ENCODE measurements at regions not wholly inside any gene's neighbourhood (a gene's known extent, or its start where the extent isn't known, plus 50 kb on each side); places are given as distances from the start of the nearest gene placed in this dataset.

DNA sequence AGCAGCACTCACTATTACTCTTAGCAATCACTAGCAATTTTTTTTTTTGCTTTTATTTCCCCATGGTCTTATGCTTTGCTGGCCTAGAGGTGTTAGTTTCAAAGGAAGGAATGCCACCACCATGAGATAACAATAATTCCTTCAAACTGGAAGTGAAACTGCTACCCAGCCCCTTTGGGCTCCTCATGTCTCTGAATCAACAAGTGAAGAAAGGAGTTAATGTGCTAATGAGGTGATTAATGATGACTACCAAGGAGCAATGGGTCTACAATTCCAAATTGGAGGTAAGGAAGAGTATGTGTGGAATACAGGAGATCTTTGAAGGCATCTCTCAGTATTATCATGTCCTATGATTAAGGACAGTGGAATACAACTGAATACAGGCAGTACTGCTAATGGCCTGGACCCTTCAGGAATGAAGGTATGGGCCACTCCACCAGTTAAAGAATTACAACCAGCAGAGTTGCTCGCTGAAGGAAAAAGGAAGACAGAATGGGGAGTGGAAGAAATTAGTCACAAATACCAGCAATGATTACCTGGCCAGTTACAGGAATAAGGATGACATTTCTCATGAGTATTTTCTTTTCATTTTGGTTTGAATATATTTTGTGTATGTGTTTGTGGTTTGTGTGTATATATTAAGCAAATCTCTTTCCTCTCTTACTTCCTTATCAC, 652.9 kb downstream of the ADGRL2 start:
- DNase-seq, result no peak

DNA sequence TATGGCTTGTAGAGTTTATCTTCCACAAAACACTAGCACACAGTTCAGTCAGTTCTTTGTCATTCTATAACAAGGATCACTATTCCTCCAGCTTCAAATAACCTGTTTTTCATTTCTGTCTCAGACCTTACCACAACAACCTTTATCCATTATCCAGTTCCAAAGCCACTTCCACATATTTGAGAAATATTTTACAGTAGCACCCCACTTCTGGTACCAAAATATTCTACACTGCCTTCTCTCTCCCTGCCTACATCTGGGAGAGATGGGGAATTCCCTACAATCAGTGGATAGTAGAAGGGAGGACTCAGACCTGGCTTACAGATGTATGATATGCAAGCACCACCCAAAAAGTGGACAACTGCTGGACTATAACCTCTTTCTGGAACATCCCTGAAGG, 651.4 kb downstream of the ADGRL2 start:
- no peak for DNase-seq

DNA sequence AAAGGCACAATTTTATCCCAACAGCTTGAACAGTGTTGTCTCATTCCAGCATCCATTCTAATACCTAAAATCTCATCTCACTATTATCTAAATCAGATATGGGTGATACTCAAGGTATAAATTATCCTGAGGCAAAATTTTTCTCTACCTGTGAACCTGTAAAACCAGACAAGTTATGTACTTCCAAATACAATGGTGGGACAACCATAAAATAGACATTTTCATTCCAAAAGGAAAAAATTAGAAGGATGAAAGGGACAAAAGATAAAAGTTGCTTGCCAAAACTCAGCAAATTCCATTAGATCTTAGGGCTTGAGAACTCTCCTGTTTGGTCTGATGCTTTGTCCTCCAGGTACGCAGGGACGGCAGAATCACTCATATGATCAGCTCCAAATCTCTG, 650.5 kb downstream of the ADGRL2 start:
- DNase-seq, result no peak

DNA sequence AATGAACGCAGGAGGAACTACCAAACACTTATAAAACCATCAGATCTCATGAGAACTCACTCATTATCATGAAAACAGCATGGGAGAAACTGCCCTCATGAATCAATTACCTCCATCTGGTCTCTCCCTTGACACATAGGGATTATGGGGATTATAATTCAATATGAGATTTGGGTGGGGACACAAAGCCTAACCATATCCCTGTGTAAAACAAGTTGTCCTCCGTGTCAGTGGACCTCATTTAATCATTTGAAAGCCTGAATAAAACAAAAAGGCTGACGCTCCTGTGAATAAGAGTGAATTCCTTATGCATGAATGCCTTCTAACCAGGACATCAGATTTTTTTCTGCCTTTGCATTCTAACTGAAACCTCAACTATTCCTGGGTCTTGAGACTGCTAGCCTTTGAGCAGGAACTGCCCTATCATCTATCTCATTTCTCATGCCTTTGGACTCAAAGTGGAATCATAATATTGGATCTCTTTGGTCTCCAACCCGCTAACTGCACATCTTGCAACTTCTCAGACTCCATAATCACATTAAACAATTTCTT, 648.8 kb downstream of the ADGRL2 start:
- no peak for DNase-seq

DNA sequence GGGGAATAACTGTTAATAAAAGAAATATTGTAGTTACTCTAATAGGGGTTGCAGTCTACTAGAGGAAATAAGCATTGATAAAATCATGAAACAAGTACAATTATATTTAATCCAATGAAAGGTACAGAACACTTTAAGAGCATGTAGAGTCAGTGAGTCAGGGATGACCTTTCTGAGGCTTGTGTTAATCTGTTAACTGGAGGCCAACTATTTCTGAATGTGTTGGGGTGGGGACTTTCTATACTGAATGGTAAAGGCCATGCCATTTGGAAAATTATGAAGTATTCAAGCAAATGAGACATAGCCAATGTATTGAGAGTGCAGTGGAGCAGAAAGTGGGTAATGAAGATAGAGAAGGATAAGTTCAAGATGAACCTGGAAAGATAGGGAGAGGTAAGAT, 646.2 kb downstream of the ADGRL2 start:
- no peak for DNase-seq

DNA sequence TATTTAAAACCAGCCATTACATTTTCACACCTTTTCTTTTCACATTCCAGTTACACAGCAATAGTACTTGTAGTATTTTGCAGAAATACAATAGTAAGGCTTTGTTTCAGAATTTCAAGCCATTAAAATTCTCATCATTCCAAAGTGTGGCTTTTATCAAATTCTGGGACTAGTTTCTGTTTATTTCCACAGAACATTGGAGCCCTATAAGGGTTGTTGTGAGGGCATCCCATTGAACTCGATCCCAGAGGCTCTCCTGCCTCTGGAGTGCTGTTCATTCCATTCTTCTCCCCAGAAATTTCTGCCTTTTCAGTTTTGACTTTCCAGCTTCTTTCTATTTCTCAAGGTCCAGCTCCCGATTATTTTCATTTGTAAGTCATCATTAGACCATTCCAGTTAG, 645.5 kb downstream of the ADGRL2 start:
- no peak for DNase-seq

DNA sequence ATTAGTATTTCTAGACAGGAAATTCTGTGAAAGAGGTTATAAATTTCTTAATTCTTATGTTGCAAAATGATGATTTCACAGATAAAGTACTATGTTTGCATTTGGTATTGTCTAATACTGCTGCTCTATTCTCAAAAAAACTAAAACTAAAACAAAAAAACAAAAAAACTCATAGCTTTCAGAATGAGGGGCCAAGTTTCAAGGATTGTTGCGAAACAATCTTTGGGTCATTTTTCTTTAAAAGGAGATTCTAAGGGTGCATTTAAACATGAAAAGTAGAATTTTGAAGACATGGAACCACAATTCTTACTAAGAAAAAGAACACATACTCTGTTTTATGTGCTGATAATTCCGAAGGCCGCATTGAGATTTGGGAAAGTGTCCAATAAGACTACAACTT, 645.1 kb downstream of the ADGRL2 start:
- DNase-seq, result no peak

DNA sequence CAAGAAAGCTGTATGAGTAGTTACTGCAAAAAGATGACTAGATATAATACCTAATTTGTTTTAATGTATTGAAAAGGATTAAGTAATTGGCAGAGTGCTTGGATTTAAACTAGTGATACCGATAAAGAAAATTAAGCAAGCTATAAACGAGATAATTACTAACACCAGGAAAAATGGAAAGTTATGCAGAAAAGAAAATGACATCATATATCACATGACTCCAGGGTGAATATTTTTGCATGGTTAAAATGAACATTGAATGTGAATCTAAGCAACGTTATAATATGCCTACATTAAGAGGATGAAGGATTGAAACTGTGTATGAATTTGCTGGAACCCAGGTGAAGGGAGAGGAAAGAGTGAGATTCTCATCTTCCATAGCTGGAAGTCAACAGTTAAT, 644.4 kb downstream of the ADGRL2 start:
- DNase-seq, result no peak

DNA sequence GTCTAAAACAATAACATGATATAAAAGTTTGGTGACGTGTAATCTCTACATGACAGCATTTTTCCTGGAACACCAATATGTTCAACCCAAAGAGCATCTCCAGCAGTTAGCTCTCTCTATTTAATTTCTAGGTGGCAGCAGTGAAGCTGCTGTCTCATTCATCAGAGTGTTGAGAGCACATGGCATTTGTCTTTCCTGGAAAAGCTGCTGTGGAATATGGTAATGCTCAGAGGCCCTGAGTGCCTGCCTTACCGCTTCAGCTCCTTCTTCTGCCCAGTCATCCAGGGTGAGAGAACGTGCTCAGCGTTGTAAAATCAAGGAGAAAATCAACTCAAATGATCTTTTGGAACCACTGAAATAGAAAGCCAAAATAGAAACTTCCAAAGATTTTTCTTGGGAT, 640.7 kb downstream of the ADGRL2 start:
- DNase-seq, result no peak

DNA sequence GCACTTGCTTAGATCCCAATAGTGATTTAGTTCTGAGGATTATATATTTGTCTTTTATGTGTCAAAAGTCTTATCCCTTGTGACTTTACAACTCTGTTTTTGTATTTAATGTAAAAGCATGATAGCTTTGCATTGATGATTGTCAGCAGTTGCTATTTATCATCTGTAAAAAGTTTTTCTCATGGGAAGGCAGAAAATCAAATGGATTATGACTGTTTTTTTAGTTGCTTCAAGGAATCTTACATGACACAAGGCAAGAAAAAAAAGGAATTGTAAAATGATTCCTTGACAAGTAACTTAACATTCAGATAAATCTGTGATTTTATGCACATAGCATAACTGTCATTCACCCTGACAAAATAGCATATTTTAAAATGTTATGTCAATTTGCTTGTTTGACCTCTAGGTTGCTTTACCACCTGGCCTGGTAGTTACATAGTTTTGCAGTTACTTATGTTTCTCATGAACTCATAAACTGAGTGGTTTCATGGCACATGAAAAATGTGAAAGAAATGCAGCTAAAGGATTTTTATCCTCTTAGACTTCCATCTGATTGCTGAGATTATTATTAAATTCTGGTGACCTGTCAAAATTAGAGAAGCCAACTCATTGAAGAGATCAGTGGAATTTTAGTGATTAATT, 622.6 kb downstream of the ADGRL2 start:
- DNase-seq, result no peak

DNA sequence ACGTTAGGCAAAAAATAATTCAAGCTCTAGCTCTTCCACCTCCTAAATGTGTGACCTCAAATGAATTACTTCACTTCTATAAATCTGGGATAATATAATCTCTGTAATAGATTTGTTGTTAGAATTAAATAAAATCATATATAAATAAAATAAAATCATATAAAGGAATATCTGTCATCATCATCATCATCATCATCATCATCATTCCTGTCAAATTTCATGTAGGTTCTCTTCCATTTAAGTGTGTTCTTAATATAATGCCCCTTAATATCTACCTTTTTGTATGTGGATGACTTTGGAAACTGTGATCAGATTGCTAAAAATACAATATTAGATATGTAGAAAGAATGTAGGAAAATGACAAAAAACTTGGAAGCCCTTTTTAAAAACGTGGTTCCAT, 621.0 kb downstream of the ADGRL2 start:
- no peak for DNase-seq

DNA sequence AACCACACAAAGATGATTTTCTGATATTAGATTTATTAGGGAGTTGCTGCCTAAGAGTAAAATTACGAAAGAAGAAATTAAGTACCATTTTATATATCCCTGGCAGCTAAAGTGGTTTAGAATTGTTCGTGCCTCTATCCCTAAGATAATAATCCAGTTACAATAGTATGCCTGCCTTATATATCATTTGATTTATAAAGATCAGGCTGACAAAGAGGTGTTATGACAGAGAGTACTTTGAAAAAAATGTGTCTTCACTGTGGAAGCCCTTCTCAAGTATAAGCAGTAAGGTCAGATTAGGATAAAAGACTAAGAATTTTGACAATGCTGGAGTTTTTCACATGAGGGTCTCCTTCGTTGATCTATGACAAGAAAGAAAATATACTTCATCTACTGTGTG, 619.9 kb downstream of the ADGRL2 start:
- DNase-seq, result no peak

DNA sequence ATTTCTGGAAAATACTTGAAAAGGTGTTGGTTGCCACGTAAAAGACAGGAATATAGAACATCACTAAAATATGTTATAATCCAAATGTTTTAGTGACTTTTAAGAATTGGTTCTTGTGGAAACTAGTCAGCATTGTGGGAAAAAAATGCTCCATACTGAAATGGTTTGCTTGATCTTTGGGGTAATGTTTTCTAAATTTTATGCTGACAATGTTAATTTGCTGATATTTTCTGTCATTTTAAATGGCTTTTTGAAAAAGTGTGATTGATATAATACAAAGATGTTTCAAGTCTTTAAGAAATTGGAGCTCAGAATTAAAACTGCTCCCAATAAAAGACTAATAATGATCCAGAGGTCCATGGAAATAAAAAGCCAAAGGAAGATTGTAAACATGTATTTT, 610.9 kb downstream of the ADGRL2 start:
- DNase-seq, result no peak

DNA sequence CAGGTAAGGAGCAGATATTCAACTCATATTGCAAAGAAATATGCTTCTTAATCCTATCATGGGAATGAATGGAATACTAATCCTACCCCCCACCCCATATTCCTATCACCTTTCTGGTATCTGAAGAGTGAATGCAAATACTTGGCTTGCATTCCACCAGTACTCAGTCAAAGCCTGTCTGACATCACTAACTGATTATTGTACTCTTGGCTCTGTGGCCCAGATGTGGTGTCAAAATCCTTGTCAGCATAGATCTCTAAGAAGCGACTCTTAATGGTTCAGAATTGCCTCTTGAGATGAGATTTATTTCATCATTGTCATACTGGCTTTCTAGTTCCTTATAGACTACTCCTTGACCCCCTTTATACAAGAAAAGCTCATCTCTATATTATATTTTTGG, 604.6 kb downstream of the ADGRL2 start:
- DNase-seq, result no peak

DNA sequence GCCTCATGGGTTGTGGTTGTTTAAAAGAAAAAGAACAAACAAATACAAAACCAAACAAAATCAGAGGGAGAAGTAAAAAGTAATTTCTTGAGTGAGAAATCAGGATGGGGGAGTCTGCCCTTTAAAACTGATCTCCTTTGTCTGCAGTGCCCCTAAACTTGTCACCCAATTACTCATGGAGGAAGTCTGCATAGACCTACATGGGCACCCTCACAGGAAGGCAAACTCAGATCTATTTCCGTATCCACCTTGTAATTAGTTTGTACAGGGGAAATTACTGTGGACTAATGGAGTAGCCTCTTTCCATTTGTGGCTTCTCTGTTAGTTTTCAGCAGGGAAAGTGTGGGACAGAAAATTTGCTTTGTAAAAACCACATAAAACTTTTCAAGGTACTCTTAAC, 600.4 kb downstream of the ADGRL2 start:
- DNase-seq, result no peak

DNA sequence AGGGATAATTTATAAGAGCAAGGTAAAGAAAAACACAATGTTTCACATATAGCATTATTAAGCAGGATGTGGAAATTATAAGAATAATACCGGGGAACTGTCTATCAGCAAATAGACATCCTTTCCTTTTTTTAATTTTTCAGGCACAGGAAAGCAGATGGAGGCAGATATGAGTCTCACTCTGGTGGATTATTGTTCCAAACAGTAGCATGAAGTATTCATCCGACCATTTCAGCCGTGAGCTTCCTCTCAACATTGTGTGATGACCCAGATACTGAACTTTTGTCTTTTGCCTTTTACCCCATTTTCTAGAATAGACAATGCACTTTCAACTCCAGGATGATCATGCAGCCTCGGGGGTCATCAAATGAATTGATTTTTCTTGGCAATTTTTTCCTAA, 599.8 kb downstream of the ADGRL2 start:
- DNase-seq, result no peak

DNA sequence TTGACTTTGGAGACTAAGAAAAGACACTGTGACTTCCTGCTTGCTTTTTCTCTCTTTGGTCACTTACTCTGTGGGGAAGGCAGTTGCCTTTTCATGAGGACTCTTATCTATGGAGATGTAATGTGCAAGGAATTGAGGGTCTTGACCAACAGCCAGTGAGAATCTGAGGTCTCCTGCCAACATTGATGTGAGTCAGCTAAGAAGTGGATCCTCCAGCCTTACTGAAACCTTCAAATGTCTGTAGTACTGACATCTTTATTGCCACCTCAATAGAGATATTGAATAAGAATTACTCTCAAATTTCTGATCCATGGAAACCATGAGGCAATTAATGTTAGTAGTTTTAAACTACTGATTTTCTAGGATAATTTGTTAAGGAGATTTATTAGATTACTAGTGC, 598.4 kb downstream of the ADGRL2 start:
- no peak for DNase-seq

DNA sequence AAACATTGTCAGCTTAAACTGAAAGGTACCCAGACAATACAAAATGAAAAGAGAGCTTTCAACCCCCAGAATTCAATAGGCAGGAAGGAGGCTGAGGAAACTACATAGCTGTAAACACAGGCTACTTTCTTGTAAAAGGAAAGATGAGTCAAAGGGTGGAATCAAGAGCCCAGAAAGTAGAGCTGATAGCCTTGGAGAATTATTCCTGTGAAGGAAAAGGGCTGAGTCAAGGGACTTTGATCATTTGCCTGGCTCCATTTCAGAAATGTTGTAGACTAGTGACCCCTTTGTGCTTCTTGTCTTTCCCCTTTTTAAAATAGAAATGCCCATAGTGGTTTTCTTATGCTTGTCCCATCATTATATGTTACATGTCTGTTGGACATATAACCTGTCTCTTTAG, 597.6 kb downstream of the ADGRL2 start:
- DNase-seq, result no peak

DNA sequence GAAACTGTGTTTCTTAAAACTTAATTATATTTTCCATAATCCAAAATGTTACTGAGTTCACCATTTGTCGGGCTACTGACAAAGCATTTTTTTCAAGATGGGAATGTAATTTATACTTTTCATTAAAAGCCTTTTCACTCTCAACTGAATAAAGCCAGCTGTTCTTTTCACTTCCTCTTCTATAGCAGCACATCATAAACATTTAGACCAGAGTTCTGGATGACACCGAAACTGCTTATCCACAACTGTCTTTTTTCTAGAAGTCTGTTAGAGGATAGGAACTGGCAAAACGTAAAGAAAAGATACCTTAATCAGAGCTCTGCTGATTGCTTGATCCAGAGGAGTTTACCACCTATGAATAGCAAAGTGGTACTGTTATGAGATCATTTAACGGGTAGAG, 594.7 kb downstream of the ADGRL2 start:
- DNase-seq, result no peak

DNA sequence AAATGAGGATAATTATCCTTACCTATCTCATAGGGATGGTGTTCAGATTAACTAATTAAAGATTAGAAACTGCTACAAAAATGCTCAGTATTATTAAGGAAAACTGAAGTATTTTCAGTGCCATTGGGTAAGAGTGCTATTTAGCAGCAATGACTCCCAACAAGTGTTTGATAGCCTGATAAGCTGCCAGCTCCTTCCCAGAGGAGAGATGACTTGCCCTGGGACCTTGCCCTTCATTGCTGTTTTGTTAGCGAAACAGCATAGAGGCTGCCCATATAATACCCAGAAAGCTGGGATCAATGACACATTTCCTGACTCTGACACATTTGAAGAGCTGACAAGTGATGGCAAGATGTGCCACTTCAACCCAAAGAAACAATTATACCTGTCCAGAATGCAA, 592.2 kb downstream of the ADGRL2 start:
- DNase-seq, result no peak

DNA sequence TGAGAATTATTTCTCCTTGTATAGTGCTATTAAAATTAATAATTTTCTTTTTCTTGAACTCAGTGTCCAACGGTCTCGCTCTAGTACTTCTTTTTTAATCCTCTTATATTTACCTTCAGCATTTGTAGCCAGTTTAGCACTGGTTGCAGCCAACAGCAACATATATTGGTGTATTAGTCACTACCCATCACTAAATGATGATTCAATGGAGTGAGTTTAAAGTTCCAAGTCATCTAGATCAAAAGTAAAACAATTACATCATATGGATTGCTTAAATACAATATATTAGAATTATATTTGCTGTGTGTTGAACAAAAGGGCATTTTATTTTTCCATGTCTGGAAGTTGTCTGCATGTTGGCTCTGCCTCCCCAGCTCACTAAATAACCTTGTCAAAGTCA, 591.8 kb downstream of the ADGRL2 start:
- DNase-seq, result no peak

DNA sequence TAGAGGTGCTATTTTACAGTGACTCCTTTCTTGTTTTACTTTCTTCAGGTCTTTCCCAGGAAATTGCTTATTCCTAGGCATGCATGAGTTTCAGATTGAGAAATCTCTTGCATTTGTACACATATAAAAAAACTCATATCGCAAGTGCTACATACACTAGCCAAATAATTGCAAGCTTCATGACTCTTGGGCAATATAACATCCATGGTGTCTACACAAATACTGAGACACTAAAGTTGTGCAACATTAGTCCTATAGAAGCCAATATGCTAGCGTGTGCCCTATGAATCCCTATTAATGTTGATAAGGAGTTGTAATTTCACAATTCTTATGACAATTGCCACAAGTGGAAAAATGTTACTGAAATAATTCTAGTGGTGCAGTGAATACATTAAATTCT, 591.0 kb downstream of the ADGRL2 start:
- no peak for DNase-seq

DNA sequence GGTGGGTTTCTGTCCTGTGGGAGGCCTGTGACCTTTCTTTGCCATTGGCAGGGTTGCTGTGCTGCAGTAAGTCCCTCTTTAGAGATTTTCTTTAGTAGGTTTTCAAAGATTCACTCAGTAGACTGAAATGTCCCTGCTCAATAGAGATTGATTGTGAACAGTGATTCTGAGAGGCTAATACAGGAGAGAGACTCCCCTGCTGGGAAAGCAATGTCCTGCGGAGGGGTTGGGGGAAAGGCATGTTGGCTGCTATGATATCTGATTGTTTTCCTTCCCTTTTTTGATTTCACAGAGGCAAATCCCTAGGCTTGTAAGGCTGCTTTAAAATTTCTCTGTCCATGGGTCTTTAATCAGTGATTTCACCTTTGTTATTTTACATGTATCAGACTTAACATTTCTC, 589.9 kb downstream of the ADGRL2 start:
- no peak for DNase-seq

DNA sequence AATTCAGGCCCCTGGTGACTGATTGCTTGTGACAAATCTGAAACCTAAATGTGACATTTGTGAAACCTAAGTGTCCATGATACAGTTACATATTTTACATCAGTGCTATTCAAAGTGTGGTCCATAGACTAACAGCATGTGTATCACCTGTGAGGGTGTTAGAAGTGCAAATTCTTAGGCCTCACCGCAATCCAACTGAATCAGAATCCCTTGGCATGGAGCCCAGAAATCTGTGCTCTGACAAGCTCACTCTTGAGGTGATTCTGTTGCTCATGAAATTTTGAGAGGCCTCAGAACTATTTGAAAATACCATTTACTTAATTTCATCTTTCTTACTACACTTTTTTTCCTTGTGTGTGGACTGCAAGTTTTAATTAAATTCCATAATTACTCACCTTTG, 587.9 kb downstream of the ADGRL2 start:
- DNase-seq, result no peak

DNA sequence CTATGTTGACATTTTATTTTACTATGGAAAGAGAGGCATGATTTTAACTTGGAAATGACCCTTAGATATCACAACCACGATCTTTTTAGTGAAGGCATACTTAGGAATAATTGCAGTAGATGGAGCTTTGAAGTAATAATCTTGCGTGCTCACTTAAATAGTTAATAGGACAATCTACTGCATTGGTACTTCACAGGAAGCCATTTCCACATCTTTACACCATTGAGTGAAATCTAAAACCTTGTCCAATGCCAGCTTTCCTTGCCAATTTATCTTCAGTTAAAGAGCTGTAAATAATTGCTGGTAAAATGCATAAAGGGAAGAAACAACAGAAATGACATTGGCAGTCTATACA, 586.3 kb downstream of the ADGRL2 start:
- DNase-seq, result no peak
